SK-N-SH (cell line): ENCODE measurements at regions not wholly inside any gene's neighbourhood (a gene's known extent, or its start where the extent isn't known, plus 50 kb on each side); places are given as distances from the start of the nearest gene placed in this dataset.

Source experiments
- ELF1 ChIP-seq: IDR thresholded peaks from 2 replicates; pipeline ENCODE4 v1.4.0; 2012
- JUND ChIP-seq: IDR thresholded peaks from 2 replicates; pipeline ENCODE4 v1.4.0; 2012
- POLR2AphosphoS5 ChIP-seq: IDR thresholded peaks from 2 replicates; pipeline ENCODE4 v1.6.1; 2012; ENCODE audit warnings: low read depth, low read length
- RAD21 ChIP-seq: IDR thresholded peaks from 2 replicates; pipeline ENCODE4 v1.6.1; 2012; ENCODE audit warnings: mild to moderate bottlenecking, low read length
- RFX5 ChIP-seq: IDR thresholded peaks from 2 replicates; pipeline ENCODE4 v1.6.1; 2012; ENCODE audit warnings: mild to moderate bottlenecking, improper control_type of control experiment, low read length
- SMC3 ChIP-seq: IDR thresholded peaks from 2 replicates; pipeline ENCODE4 v1.6.1; 2012; ENCODE audit warnings: low read depth, low read length, improper control_type of control experiment
- TEAD4 ChIP-seq: IDR thresholded peaks from 2 replicates; pipeline ENCODE4 v1.4.0; 2012; ENCODE audit warnings: mild to moderate bottlenecking, borderline replicate concordance; ENCODE audit not compliant: insufficient read depth
- USF2 ChIP-seq: fragments of 150-350 bp; IDR thresholded peaks from 2 replicates; pipeline ENCODE4 v1.6.1; 2017; ENCODE audit warnings: antibody characterized with exemption, low read length, low read depth, borderline replicate concordance
- YY1 ChIP-seq: IDR thresholded peaks from 2 replicates; pipeline ENCODE4 v1.4.0; 2012; ENCODE audit warnings: low read depth, mild to moderate bottlenecking
- TF ChIP-seq, protein P1 (sequence below): fragments of 200-600 bp; sonication (generic); IDR thresholded peaks from 2 replicates; pipeline ENCODE4 v1.6.1; 2017; ENCODE audit warnings: antibody characterized with exemption, mild to moderate bottlenecking, moderate library complexity

- no peak for TF ChIP-seq POLR2AphosphoS5
- no peak for TF ChIP-seq YY1
- TF ChIP-seq, protein P1, sequence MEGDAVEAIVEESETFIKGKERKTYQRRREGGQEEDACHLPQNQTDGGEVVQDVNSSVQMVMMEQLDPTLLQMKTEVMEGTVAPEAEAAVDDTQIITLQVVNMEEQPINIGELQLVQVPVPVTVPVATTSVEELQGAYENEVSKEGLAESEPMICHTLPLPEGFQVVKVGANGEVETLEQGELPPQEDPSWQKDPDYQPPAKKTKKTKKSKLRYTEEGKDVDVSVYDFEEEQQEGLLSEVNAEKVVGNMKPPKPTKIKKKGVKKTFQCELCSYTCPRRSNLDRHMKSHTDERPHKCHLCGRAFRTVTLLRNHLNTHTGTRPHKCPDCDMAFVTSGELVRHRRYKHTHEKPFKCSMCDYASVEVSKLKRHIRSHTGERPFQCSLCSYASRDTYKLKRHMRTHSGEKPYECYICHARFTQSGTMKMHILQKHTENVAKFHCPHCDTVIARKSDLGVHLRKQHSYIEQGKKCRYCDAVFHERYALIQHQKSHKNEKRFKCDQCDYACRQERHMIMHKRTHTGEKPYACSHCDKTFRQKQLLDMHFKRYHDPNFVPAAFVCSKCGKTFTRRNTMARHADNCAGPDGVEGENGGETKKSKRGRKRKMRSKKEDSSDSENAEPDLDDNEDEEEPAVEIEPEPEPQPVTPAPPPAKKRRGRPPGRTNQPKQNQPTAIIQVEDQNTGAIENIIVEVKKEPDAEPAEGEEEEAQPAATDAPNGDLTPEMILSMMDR = no peak
- no peak for TF ChIP-seq ELF1
- TF ChIP-seq RFX5 = no peak
- no peak for TF ChIP-seq RAD21
- no peak for TF ChIP-seq USF2
- TF ChIP-seq JUND = no peak
- no peak for TF ChIP-seq TEAD4
- no peak for TF ChIP-seq SMC3
Measured at GRCh38 chr11:43555816-43556611, 124.5 kb upstream of the HSD17B12 start.
